ENCODE measurements at regions not wholly inside any gene's neighbourhood (a gene's known extent, or its start where the extent isn't known, plus 50 kb on each side); places are given as distances from the start of the nearest gene placed in this dataset.

DNA sequence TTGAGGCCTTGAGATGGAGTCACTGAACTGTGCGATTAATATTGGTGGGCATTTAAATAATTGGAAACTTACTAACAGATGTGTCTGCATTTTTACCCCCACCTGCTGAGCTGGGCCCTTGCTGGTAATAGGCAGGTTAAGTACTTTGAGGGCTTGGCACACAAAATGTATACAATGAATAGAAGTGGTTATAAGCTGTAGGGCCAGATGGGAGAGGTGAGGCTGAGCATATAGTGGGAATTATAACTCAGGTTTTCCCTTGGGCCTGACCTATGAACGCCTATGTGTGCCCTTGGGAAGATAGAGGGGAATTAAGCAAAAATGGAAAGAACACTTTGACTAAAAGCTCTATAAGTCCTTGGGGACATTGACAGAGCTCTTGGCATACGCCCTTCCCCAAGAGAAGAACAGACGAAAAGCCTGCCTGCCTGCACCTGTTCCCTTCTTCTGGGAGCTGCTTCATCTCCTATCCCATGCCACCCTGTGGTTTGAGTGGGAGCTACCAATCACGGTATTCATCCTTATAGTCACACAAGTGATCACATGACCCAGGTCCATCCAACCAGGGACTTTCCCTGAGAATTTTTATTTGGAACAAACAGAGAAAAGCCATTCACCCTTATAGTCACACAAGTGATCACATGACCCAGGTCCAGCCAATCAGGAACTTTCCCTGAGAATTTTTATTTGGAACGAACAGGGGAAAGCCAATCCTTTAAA is 260.7 kb upstream of the CSF3R start:
- no peak overlapping the region for H3K4me3 ChIP-seq
- no peaks in the 10 kb centered on the region for H3K36me3 ChIP-seq (ENCODE audit: low read depth, missing control alignments)
- TF ChIP-seq, protein P1, sequence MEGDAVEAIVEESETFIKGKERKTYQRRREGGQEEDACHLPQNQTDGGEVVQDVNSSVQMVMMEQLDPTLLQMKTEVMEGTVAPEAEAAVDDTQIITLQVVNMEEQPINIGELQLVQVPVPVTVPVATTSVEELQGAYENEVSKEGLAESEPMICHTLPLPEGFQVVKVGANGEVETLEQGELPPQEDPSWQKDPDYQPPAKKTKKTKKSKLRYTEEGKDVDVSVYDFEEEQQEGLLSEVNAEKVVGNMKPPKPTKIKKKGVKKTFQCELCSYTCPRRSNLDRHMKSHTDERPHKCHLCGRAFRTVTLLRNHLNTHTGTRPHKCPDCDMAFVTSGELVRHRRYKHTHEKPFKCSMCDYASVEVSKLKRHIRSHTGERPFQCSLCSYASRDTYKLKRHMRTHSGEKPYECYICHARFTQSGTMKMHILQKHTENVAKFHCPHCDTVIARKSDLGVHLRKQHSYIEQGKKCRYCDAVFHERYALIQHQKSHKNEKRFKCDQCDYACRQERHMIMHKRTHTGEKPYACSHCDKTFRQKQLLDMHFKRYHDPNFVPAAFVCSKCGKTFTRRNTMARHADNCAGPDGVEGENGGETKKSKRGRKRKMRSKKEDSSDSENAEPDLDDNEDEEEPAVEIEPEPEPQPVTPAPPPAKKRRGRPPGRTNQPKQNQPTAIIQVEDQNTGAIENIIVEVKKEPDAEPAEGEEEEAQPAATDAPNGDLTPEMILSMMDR (IDR thresholded peaks at IDR 0.05): no peak
- no peak for TF ChIP-seq POLR2A (IDR thresholded peaks at IDR 0.05)
- no peaks in the 10 kb centered on the region for H3K27me3 ChIP-seq
- H3K4me1 ChIP-seq: no peaks in the 10 kb centered on the region
- WGBS, 2 donors: 83% methylated on average over 6 of the region's 6 CpGs
- no peak for DNase-seq
- intact Hi-C loops (cut with DNase I; ENCODE audit: low total_unique reads): no loop called here
- H3K27ac ChIP-seq: no peak overlapping the region
- no peaks in the 10 kb centered on the region for H3K9me3 ChIP-seq

GRCh38 chr1:36741066-36741465 is 258.4 kb upstream of the CSF3R start:
- H3K36me3 ChIP-seq (ENCODE audit: low read depth, missing control alignments): no peaks in the 10 kb centered on the region
- H3K27ac ChIP-seq: no peak overlapping the region
- no peaks in the 10 kb centered on the region for H3K9me3 ChIP-seq
- no peak for DNase-seq
- no peaks in the 10 kb centered on the region for H3K27me3 ChIP-seq
- intact Hi-C loops (cut with DNase I; ENCODE audit: low total_unique reads): no loop called here
- TF ChIP-seq, protein P1 (IDR thresholded peaks at IDR 0.05): no peak
- TF ChIP-seq POLR2A (IDR thresholded peaks at IDR 0.05): no peak
- H3K4me3 ChIP-seq: no peak overlapping the region
- H3K4me1 ChIP-seq: no peaks in the 10 kb centered on the region
- WGBS, 2 donors: 90 to 98% methylated on average over 1 of the region's 1 CpG

DNA sequence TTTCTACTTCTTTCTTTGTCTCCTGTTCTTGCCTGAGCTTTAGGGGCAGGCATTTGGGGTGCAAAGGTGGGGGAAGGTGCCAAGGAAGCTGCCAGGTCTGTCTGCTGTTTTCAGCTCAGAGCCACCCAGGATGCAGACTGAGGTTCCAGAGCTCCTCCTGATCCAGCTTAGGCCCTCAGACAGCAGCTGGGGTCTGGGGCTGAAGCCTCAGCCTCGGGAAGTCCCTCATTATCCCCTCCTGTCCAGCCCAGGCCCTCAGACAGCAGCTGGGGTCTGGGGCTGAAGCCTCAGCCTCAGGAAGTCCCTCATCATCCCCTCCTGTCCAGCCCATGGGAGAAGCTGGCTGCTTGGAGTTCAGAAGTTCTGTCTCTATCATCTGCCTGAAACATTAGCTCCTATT is 257.7 kb upstream of the CSF3R start:
- H3K36me3 ChIP-seq (ENCODE audit: low read depth, missing control alignments): no peaks in the 10 kb centered on the region
- no peaks in the 10 kb centered on the region for H3K4me1 ChIP-seq
- no peak for DNase-seq
- 43 to 83% methylated on average over 1 of the region's 1 CpG for WGBS, 2 donors
- TF ChIP-seq, protein P1 (IDR thresholded peaks at IDR 0.05): no peak
- TF ChIP-seq POLR2A (IDR thresholded peaks at IDR 0.05): no peak
- H3K9me3 ChIP-seq: no peaks in the 10 kb centered on the region
- intact Hi-C loops (cut with DNase I; ENCODE audit: low total_unique reads): no loop called here
- H3K27ac ChIP-seq: no peak overlapping the region
- H3K4me3 ChIP-seq: no peak overlapping the region
- no peaks in the 10 kb centered on the region for H3K27me3 ChIP-seq

DNA sequence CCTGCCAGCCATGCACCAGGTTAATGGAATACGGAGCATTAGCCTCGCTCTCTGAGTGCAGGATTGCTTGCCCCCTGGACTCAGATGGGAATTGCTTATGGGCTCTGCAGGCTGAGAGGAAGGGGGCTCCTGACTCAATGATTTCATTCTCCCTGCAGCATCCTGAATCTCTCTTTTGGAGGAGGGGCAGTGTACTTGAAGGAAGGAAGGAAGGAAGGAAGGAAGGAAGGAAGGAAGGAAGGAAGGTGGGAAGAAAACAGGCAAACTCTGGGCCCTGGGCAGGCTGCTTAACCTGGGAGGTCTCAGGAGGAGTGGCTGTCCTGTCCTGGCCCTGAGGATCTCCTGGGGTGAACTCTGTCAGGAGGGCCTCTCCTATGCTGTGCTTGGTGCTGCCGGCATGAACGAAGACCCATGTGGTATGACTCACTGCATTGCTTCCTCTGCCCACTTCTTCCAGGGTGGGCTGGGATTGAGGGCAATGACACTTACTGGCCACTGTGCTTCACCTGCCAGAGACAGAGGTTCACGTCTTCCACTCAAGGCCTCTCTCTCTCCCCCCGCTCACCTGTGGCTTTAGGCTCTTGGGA is 257.1 kb upstream of the CSF3R start:
- Histone ChIP-seq H3K4me3 (no peak overlapping the region), H3K27ac (no peak overlapping the region), H3K27me3 (no peaks in the 10 kb centered on the region), H3K36me3 (ENCODE audit: low read depth, missing control alignments) (no peaks in the 10 kb centered on the region), H3K9me3 (no peaks in the 10 kb centered on the region), H3K4me1 (no peaks in the 10 kb centered on the region)
- intact Hi-C loops (cut with DNase I; ENCODE audit: low total_unique reads): no loop called here
- 72 to 75% methylated on average over 6 of the region's 6 CpGs for WGBS, 2 donors
- no peak for DNase-seq
- TF ChIP-seq, protein P1 (IDR thresholded peaks at IDR 0.05): no peak
- no peak for TF ChIP-seq POLR2A (IDR thresholded peaks at IDR 0.05)

DNA sequence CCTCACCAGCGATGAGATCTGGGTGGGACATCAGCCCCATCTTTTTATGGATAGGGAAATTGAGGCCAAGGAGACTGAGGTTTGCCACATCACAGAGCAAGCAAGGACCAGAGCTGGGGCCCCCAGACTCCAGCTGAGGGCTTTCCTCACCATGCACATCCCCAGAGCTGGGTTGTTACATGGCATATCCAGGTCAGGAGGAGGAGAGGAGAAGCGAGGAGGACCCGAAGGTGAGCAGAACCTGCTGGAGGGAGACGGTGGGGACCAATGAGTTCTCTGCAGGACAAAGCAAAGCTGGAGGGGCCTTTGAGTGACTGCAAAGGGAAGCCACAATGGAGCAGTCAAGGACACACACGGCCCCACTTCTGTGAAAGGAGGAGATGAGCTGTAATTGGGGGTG is 255.5 kb upstream of the CSF3R start:
- Histone ChIP-seq H3K36me3 (ENCODE audit: low read depth, missing control alignments) (no peaks in the 10 kb centered on the region), H3K27me3 (no peaks in the 10 kb centered on the region), H3K9me3 (no peaks in the 10 kb centered on the region), H3K4me3 (no peak overlapping the region), H3K4me1 (no peaks in the 10 kb centered on the region), H3K27ac (no peak overlapping the region)
- 74 to 80% methylated on average over 5 of the region's 5 CpGs for WGBS, 2 donors
- TF ChIP-seq, protein P1 (IDR thresholded peaks at IDR 0.05): no peak
- TF ChIP-seq POLR2A (IDR thresholded peaks at IDR 0.05): no peak
- DNase-seq: no peak
- intact Hi-C loops (cut with DNase I; ENCODE audit: low total_unique reads): no loop called here

All from testis (tissue), 2 donors.